Naive thymus-derived CD4-positive, alpha-beta T cell (primary cell): ENCODE measurements at regions not wholly inside any gene's neighbourhood (a gene's known extent, or its start where the extent isn't known, plus 50 kb on each side); places are given as distances from the start of the nearest gene placed in this dataset.

Experiments used
- ATAC-seq: fragments of 150-1000 bp; cut with Tn5 transposase; 2 replicates; pipeline ENCODE4 v1.10.0; 2021; ENCODE audit warnings: mild to moderate bottlenecking, moderate library complexity
- CTCF ChIA-PET: fragments of 350-600 bp; sonication (Branson Sonifier 250); formaldehyde crosslinking; loops from one replicate; lab custom pipeline; 2021; ENCODE audit warnings: antibody characterized with exemption; lab: Charles Lee
- POLR2A ChIA-PET: fragments of 350-600 bp; sonication (Branson Sonifier 250); formaldehyde crosslinking; loops from one replicate; lab custom pipeline; 2021; ENCODE audit warnings: antibody characterized with exemption, inconsistent platforms; lab: Charles Lee
- DNase-seq, 9 donors: peaks; one replicate each; pipeline versions ENCODE4 v3.0.0 to v3.0.0-alpha.2; 2020 to 2022; ENCODE audit warnings: mixed read lengths in 1 of 9
- H3K27ac ChIP-seq: one replicate; pipeline ENCODE4 v1.7.0; 2013; ENCODE audit warnings: mild to moderate bottlenecking, low read depth, low read length, moderate library complexity
- H3K27me3 ChIP-seq, 2 donors: one replicate each; pipeline ENCODE4 v1.7.0; 2013; ENCODE audit warnings: low read length in 2 of 2, mild to moderate bottlenecking in 2 of 2, moderate library complexity in 2 of 2; ENCODE audit not compliant: control insufficient read depth in 2 of 2, insufficient read depth in 2 of 2
- H3K36me3 ChIP-seq, 3 experiments: 1 replicate in 2 of 3; 2 replicates in 1 of 3; pipeline ENCODE4 v1.7.0; 2013; ENCODE audit warnings: low read length in 3 of 3, mild to moderate bottlenecking in 3 of 3, moderate library complexity in 1 of 3; ENCODE audit not compliant: insufficient read depth in 3 of 3, control insufficient read depth in 2 of 3
- H3K4me1 ChIP-seq, 2 donors: one replicate each; pipeline ENCODE4 v1.7.0; 2013; ENCODE audit warnings: low read length in 2 of 2, mild to moderate bottlenecking in 2 of 2, moderate library complexity in 1 of 2; ENCODE audit not compliant: control insufficient read depth in 2 of 2, insufficient read depth in 2 of 2
- H3K4me3 ChIP-seq: 2 replicates; pipeline ENCODE4 v1.7.0; 2013; ENCODE audit warnings: mild to moderate bottlenecking, low read length
- H3K9me3 ChIP-seq, 3 experiments: 1 replicate in 2 of 3; 2 replicates in 1 of 3; pipeline ENCODE4 v1.7.0; 2013; ENCODE audit warnings: low read length in 3 of 3; ENCODE audit not compliant: control insufficient read depth in 2 of 3
- H3K27ac Mint-ChIP-seq, 9 donors: one replicate each; pipeline ENCODE4 v1.8.0; 2020 to 2022; ENCODE audit warnings: mixed read lengths in 9 of 9, mild to moderate bottlenecking in 8 of 9, moderate library complexity in 5 of 9, inconsistent platforms in 2 of 9
- H3K27me3 Mint-ChIP-seq, 5 donors: one replicate each; pipeline ENCODE4 v1.8.0; 2021 to 2022; ENCODE audit warnings: mixed read lengths in 5 of 5, mild to moderate bottlenecking in 1 of 5
- H3K36me3 Mint-ChIP-seq, 5 donors: one replicate each; pipeline ENCODE4 v1.8.0; 2020 to 2022; ENCODE audit warnings: mixed read lengths in 5 of 5, mild to moderate bottlenecking in 3 of 5, inconsistent platforms in 1 of 5
- H3K4me1 Mint-ChIP-seq, 7 donors: one replicate each; pipeline ENCODE4 v1.8.0; 2020 to 2022; ENCODE audit warnings: mixed read lengths in 7 of 7, mild to moderate bottlenecking in 3 of 7, inconsistent platforms in 1 of 7
- H3K4me3 Mint-ChIP-seq, 10 donors: one replicate each; pipeline ENCODE4 v1.8.0; 2020 to 2022; ENCODE audit warnings: mild to moderate bottlenecking in 10 of 10, mixed read lengths in 10 of 10, moderate library complexity in 6 of 10, inconsistent platforms in 2 of 10
- H3K9me3 Mint-ChIP-seq, 11 donors: one replicate each; pipeline ENCODE4 v1.8.0; 2020 to 2022; ENCODE audit warnings: mixed read lengths in 11 of 11, mild to moderate bottlenecking in 4 of 11, inconsistent platforms in 1 of 11, moderate library complexity in 1 of 11
- intact Hi-C, 2 donors: fragments of 100-400 bp; cut with micrococcal nuclease; formaldehyde crosslinking; loops; one replicate each; pipeline ENCODE4 v1.15.1; 2023

GRCh38 chr16:51025588-51026290, 125.3 kb downstream of the SALL1 start:
- Histone ChIP-seq H3K4me3 (no peak overlapping the region), H3K9me3 (no peaks in the 10 kb centered on the region), H3K27me3 (no peaks in the 10 kb centered on the region), H3K4me1 (no peaks in the 10 kb centered on the region), H3K27ac (no peak overlapping the region), H3K36me3 (no peaks in the 10 kb centered on the region)
- intact Hi-C loops, result no loop called here
- ChIA-PET POLR2A (no interaction called here), CTCF (no interaction called here)
- no peak for ATAC-seq
- no peak for DNase-seq
- Mint-ChIP-seq H3K27ac (no peak overlapping the region), H3K4me1 (no peaks in the 10 kb centered on the region), H3K36me3 (no peaks in the 10 kb centered on the region), H3K27me3 (peaks cover 0 to 26% (median 16%) of the 10 kb centered on the region in 5 donors), H3K4me3 (no peak overlapping the region), H3K9me3 (peaks cover 0 to 5% (median 2%) of the 10 kb centered on the region in 11 donors)

DNA sequence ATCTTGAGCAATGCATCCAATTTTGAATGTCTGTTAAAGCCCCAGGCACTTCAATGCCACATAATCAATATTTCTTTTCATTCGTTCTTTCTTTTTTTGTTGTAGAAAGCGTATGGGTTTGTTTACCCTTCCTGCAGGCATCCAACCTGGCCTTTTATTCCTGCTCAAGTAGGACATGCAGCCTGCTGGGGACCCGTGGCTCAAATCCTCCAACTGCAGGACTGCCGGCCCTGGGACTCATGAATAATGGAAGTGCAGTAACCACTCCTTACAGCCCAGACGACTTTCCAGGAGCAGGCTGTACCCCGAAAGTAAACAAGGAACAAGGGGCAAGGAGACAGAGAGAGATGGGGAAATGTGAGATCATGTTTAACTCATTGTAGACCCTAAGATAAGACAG, 126.4 kb downstream of the SALL1 start:
- Mint-ChIP-seq H3K4me1 (no peaks in the 10 kb centered on the region), H3K27ac (no peak overlapping the region), H3K36me3 (no peaks in the 10 kb centered on the region), H3K9me3 (peaks cover 0 to 5% (median 2%) of the 10 kb centered on the region in 11 donors), H3K4me3 (no peak overlapping the region), H3K27me3 (peaks cover 0 to 32% (median 15%) of the 10 kb centered on the region in 5 donors)
- intact Hi-C loops, result no loop called here
- Histone ChIP-seq H3K4me3 (no peak overlapping the region), H3K27ac (no peak overlapping the region), H3K36me3 (no peaks in the 10 kb centered on the region), H3K9me3 (no peaks in the 10 kb centered on the region), H3K27me3 (no peaks in the 10 kb centered on the region), H3K4me1 (no peaks in the 10 kb centered on the region)
- CTCF ChIA-PET, result no interaction called here
- POLR2A ChIA-PET, result no interaction called here
- no peak for ATAC-seq
- DNase-seq, result no peak

GRCh38 chr16:51022955-51023354, 128.1 kb downstream of the SALL1 start:
- intact Hi-C loops, result no loop called here

GRCh38 chr16:51019617-51020016, 131.5 kb downstream of the SALL1 start:
- H3K9me3 Mint-ChIP-seq, result peaks cover 0 to 4% (median 0%) of the 10 kb centered on the region in 11 donors
- peaks cover 0 to 21% (median 15%) of the 10 kb centered on the region in 5 donors for H3K27me3 Mint-ChIP-seq
- no peak overlapping the region for H3K27ac Mint-ChIP-seq
- Histone ChIP-seq H3K27ac (no peak overlapping the region), H3K4me3 (no peak overlapping the region), H3K4me1 (no peaks in the 10 kb centered on the region), H3K27me3 (no peaks in the 10 kb centered on the region), H3K36me3 (no peaks in the 10 kb centered on the region), H3K9me3 (no peaks in the 10 kb centered on the region)
- no peak for ATAC-seq
- no peak for DNase-seq
- no peaks in the 10 kb centered on the region for H3K36me3 Mint-ChIP-seq
- ChIA-PET CTCF (no interaction called here), POLR2A (no interaction called here)
- intact Hi-C loops, result no loop called here
- no peaks in the 10 kb centered on the region for H3K4me1 Mint-ChIP-seq
- H3K4me3 Mint-ChIP-seq, result no peak overlapping the region

More at GRCh38 chr16:51022955-51023354, 128.1 kb downstream of the SALL1 start:
- Mint-ChIP-seq H3K4me3 (no peak overlapping the region), H3K27me3 (peaks cover 0 to 32% (median 17%) of the 10 kb centered on the region in 5 donors), H3K27ac (no peak overlapping the region), H3K4me1 (no peaks in the 10 kb centered on the region), H3K36me3 (no peaks in the 10 kb centered on the region), H3K9me3 (peaks cover 0 to 5% (median 0%) of the 10 kb centered on the region in 11 donors)
- no peaks in the 10 kb centered on the region for H3K36me3 ChIP-seq
- no peak overlapping the region for H3K27ac ChIP-seq
- DNase-seq (no peak), ATAC-seq (no peak)
- no peak overlapping the region for H3K4me3 ChIP-seq
- H3K4me1 ChIP-seq, result no peaks in the 10 kb centered on the region
- ChIA-PET CTCF (no interaction called here), POLR2A (no interaction called here)
- H3K27me3 ChIP-seq, result no peaks in the 10 kb centered on the region
- no peaks in the 10 kb centered on the region for H3K9me3 ChIP-seq

DNA sequence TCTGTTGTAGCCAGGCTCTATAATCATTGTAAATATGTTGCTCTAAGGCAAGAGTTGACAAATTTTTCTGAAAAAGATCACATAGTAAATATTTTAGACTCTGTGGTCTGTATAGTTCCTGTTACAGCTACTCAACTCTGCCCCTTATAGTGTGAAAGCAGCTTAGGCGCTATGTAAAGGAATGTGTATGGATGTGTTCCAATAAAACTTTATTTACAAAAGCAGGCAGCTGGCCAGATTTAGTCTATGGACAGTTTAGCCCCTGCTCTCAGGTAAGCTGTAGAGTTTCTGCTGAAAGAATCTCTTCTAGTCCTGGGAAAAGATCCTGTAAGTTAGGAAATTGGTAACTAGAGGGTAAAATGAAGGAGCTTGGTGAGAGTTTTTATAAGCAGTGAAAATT, 133.1 kb downstream of the SALL1 start:
- intact Hi-C loops, result no loop called here
- no peaks in the 10 kb centered on the region for H3K27me3 ChIP-seq
- Mint-ChIP-seq H3K36me3 (no peaks in the 10 kb centered on the region), H3K4me1 (no peaks in the 10 kb centered on the region), H3K4me3 (no peak overlapping the region), H3K9me3 (peaks cover 0 to 1% (median 0%) of the 10 kb centered on the region in 11 donors), H3K27me3 (peaks cover 0 to 20% (median 13%) of the 10 kb centered on the region in 5 donors), H3K27ac (no peak overlapping the region)
- no peak overlapping the region for H3K4me3 ChIP-seq
- ChIA-PET CTCF (no interaction called here), POLR2A (no interaction called here)
- no peak for DNase-seq
- no peaks in the 10 kb centered on the region for H3K36me3 ChIP-seq
- H3K27ac ChIP-seq, result no peak overlapping the region
- H3K4me1 ChIP-seq, result no peaks in the 10 kb centered on the region
- ATAC-seq, result no peak
- no peaks in the 10 kb centered on the region for H3K9me3 ChIP-seq

GRCh38 chr16:51012396-51012795, 138.7 kb downstream of the SALL1 start:
- ATAC-seq, result no peak
- Histone ChIP-seq H3K4me3 (no peak overlapping the region), H3K36me3 (no peaks in the 10 kb centered on the region), H3K4me1 (no peaks in the 10 kb centered on the region), H3K9me3 (peaks cover 0 to 10% (median 0%) of the 10 kb centered on the region in 3 experiments), H3K27ac (no peak overlapping the region), H3K27me3 (no peaks in the 10 kb centered on the region)
- peaks cover 0 to 8% (median 0%) of the 10 kb centered on the region in 5 donors for H3K36me3 Mint-ChIP-seq
- intact Hi-C loops, result no loop called here
- no peak for DNase-seq
- H3K4me3 Mint-ChIP-seq, result no peak overlapping the region
- ChIA-PET CTCF (no interaction called here), POLR2A (no interaction called here)
- peaks cover 4 to 17% (median 6%) of the 10 kb centered on the region in 11 donors for H3K9me3 Mint-ChIP-seq
- no peak overlapping the region for H3K27ac Mint-ChIP-seq
- H3K27me3 Mint-ChIP-seq, result peaks cover 0 to 29% (median 18%) of the 10 kb centered on the region in 5 donors
- H3K4me1 Mint-ChIP-seq, result no peaks in the 10 kb centered on the region

- H3K9me3 ChIP-seq, result peaks cover 0 to 10% (median 0%) of the 10 kb centered on the region in 3 experiments
- no peak overlapping the region for H3K27ac ChIP-seq
- no peak overlapping the region for H3K4me3 Mint-ChIP-seq
- DNase-seq (no peak), ATAC-seq (no peak)
- H3K4me1 Mint-ChIP-seq, result no peaks in the 10 kb centered on the region
- no peaks in the 10 kb centered on the region for H3K36me3 ChIP-seq
- peaks cover 0 to 9% (median 0%) of the 10 kb centered on the region in 5 donors for H3K36me3 Mint-ChIP-seq
- H3K4me3 ChIP-seq, result no peak overlapping the region
- peaks cover 0 to 42% (median 22%) of the 10 kb centered on the region in 5 donors for H3K27me3 Mint-ChIP-seq
- no peak overlapping the region for H3K27ac Mint-ChIP-seq
- intact Hi-C loops, result no loop called here
- ChIA-PET CTCF (no interaction called here), POLR2A (no interaction called here)
- H3K27me3 ChIP-seq, result no peaks in the 10 kb centered on the region
- peaks cover 4 to 28% (median 6%) of the 10 kb centered on the region in 11 donors for H3K9me3 Mint-ChIP-seq
- H3K4me1 ChIP-seq, result no peaks in the 10 kb centered on the region
These were observed 140.3 kb downstream of the SALL1 start for GRCh38 chr16:51010817-51011216.
